GM10266 (cell line): ENCODE measurements at regions not wholly inside any gene's neighbourhood (a gene's known extent, or its start where the extent isn't known, plus 50 kb on each side); places are given as distances from the start of the nearest gene placed in this dataset.

Experiments used
- DNase-seq: peaks from one replicate; pipeline ENCODE4 v3.0.0; 2012; ENCODE audit errors: extremely low spot score
- TF ChIP-seq, protein P1 (sequence below): IDR thresholded peaks from 2 replicates; pipeline ENCODE4 v1.5.1; 2012; ENCODE audit warnings: mild to moderate bottlenecking, low read depth; ENCODE audit not compliant: control insufficient read depth, insufficient read depth; ENCODE audit errors: missing control alignments

DNA sequence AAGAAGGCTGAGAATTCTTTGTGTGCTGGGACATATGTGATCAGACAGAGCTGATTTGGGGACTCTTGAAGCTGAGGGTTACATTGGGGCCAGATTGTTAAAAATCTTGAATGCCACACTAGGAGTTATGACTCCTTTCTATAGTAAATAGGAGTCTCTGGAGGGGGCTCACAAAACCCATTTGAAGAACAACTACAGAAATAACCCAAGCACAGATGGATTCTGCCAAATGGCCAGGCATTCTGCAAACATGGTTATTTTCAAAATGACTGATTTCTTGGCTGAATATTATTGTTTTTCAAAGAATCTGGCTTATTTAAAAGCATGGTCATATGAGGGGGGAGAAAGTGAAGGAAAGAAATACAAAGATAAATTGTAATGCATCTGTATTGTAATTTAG is 625.5 kb upstream of the TENM4 start:
- TF ChIP-seq, protein P1, sequence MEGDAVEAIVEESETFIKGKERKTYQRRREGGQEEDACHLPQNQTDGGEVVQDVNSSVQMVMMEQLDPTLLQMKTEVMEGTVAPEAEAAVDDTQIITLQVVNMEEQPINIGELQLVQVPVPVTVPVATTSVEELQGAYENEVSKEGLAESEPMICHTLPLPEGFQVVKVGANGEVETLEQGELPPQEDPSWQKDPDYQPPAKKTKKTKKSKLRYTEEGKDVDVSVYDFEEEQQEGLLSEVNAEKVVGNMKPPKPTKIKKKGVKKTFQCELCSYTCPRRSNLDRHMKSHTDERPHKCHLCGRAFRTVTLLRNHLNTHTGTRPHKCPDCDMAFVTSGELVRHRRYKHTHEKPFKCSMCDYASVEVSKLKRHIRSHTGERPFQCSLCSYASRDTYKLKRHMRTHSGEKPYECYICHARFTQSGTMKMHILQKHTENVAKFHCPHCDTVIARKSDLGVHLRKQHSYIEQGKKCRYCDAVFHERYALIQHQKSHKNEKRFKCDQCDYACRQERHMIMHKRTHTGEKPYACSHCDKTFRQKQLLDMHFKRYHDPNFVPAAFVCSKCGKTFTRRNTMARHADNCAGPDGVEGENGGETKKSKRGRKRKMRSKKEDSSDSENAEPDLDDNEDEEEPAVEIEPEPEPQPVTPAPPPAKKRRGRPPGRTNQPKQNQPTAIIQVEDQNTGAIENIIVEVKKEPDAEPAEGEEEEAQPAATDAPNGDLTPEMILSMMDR, result no peak
- no peak for DNase-seq

GRCh38 chr11:80065086-80065485 is 624.3 kb upstream of the TENM4 start:
- TF ChIP-seq, protein P1, result no peak
- no peak for DNase-seq

GRCh38 chr11:80061056-80061455 is 620.2 kb upstream of the TENM4 start:
- TF ChIP-seq, protein P1, result no peak
- DNase-seq, result no peak

DNA sequence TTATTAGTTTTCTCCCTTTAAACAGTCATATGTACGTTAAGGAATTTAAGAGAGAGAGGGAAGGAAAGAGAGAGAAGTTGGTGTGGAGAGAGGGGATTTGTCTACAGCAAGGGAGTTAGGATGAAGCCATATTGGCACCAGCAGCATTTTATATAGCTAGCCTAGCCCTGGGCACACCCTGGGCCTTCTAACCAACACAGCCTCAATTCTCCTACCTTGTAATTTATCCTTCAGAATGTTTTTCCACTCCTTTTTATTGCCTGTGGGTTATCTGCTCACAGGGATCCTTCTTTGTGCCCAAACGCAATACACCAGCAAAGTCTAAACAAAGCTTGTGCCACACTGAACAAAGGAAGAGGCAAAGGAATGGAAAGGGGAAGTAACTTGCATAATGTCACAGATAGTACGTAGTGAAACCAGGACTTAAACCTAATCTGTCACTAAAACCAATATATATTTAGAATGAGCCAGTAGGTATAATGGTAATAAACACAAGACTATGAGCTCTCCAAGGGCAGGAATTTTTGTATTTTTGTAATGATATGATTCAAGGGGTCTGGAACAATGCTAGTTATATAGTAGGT is 613.8 kb upstream of the TENM4 start:
- TF ChIP-seq, protein P1, result no peak
- DNase-seq, result no peak

- TF ChIP-seq, protein P1, result no peak
- no peak for DNase-seq
Observed at GRCh38 chr11:80048513-80048912, 607.7 kb upstream of the TENM4 start.

DNA sequence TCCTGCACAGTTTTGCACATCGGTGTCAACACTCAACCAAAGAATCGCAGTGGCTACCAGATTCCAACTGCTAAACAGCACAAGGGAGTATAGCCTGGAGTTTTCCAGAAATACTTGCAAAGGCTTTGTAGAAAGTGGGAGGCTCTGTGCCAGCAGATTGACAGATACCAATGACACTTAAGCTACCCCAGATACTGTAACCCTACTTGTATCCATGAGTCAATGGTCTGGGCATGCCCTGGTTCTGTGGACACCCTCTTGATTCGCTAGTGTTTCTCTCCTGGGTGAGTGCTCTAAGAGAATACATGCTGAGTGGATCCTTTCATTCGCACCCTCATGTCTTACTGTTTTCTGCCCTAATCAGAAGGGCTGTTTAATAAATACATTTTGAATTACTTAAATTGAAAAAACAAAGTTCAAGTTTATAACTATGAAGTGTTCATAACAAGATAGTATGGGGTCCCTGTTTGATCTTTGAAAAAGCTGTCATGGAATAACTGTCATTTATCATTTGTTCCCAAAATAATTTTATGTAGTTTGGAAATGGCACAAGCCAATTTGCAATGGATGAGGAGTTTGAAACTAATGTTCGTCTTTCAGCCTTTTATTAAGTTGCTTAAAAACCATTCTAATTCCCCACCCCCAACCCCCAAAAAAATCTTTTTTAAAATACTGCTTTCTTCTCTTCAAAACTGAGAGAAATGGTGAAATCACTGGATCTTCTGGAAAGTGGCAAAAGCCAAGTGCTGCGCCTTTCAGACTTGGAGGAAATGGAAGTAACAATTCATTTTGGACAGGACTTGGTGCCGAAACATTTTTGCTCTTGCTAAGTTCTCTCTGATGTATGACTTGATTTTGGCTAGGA is 600.5 kb upstream of the TENM4 start:
- DNase-seq, result no peak
- TF ChIP-seq, protein P1, result no peak

DNA sequence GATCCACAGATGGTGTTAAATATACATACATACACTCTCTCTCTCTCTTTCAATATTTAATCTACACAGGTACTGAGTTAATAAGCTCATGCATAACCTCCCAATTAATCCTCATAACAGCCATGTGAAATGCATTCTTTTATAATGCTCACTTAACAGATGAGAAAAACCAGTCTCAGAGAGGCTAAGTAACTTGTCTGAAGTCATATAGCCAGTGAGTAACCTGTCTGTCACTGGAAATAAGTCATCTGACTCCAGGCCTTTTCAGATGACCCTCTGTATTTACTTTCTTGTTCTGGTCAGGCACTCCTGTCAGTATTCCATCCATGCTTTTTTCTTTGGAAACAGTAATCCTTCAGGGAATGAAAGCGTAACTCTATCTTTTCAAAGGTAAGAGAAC is 594.0 kb upstream of the TENM4 start:
- TF ChIP-seq, protein P1, result no peak
- no peak for DNase-seq
